SK-MEL-5 (cell line): ENCODE measurements at regions not wholly inside any gene's neighbourhood (a gene's known extent, or its start where the extent isn't known, plus 50 kb on each side); places are given as distances from the start of the nearest gene placed in this dataset.
"Not testable (repeated sequence)": the region's sequence is repeated elsewhere in the genome, so short reads cannot be mapped to it uniquely, and the experiment has no call there.

Source experiments
- DNase-seq: peaks from one replicate; pipeline ENCODE4 v3.0.0-alpha.2; 2016; ENCODE audit warnings: low read depth, low spot score
- in situ Hi-C: cut with HindIII; loops from 2 replicates; pipeline ENCODE4 v1.10.0; 2016; ENCODE audit warnings: low sequenced_read_pairs, high pct_unique_total_duplicates, low pct_unique_long_range_greater_than_20kb

GRCh38 chr2:89969190-89969589 lies 1277.7 kb downstream of the RPIA start:
- in situ Hi-C loops, DNase-seq: not testable (repeated sequence)

- DNase-seq, in situ Hi-C loops: not testable (repeated sequence)
Observed at GRCh38 chr2:89973849-89974248, 1282.4 kb downstream of the RPIA start.

DNA sequence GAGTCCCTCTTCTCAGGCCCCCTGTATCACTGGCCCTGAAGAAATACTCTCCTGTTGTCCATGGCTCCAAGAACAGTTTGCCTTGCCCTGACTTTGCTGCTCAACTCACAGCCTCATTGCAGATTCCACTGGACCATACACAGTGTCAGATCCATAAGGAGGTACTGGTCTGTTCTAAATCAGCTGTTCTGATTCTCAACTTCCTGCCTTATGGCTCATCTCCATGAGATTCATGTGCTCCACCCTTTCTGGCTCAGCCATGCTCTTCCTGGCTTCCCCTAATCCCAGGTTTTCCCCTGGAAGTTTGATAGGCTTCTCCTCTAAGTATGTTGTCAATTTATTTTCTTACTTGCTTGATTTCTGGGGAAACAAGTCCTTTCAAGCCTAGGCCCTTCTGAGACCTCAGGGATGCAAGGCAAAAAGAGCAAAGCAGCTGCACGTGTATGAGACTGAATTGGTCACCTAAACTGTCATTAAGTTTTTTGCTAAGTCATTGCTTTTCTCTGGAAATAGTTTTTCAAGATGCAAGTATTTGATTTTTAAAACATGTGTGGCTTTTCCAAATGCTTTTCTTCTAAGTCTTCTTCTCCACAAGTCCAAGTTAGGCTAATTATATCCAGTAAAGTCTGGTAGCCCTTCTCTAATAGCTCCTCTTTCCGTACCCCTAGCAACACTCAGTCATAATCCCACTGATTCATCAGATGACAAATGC lies 1288.5 kb downstream of the RPIA start:
- in situ Hi-C loops, DNase-seq: not testable (repeated sequence)

DNA sequence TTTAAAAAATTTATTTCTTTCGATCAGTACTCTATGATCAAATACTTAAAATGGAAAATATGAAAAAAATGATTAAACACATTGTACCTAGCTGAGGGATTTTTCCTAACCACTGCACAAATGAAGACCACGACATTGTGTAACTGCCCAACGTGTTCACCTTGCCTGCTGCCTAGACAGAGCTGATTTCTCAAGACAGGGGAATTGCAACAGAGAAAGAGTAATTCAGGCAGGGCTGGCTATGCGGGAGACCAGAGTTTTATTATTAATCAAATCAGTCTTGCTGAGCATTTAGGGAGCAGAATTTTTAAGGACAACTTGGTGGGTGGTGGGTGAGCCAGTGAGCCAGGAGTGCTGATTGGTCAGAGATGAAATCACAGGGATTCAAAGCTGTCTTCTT lies 1290.8 kb downstream of the RPIA start:
- not testable (repeated sequence) for DNase-seq

GRCh38 chr2:89985650-89986049 lies 1294.2 kb downstream of the RPIA start:
- DNase-seq, in situ Hi-C loops: not testable (repeated sequence)

More for the DNA sequence above, 1290.8 kb downstream of the RPIA start:
- in situ Hi-C loops = not testable (repeated sequence)

DNA sequence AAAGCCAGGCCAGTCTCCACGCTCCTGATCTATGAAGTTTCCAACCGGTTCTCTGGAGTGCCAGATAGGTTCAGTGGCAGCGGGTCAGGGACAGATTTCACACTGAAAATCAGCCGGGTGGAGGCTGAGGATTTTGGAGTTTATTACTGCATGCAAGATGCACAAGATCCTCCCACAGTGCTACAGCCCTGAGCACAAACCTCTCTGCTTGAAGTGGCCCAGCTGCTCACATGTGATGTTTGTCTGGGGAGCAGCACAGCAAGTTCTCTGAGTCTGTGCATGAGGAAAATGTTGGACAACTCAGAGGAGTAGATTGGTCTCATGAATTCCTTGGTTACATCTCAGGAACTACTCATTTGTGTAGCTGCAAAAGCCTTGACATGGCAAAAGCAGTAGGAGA lies 1295.1 kb downstream of the RPIA start:
- DNase-seq, in situ Hi-C loops: not testable (repeated sequence)

- in situ Hi-C loops, DNase-seq: not testable (repeated sequence)
Observed at GRCh38 chr2:89996779-89997178, 1305.3 kb downstream of the RPIA start.

DNA sequence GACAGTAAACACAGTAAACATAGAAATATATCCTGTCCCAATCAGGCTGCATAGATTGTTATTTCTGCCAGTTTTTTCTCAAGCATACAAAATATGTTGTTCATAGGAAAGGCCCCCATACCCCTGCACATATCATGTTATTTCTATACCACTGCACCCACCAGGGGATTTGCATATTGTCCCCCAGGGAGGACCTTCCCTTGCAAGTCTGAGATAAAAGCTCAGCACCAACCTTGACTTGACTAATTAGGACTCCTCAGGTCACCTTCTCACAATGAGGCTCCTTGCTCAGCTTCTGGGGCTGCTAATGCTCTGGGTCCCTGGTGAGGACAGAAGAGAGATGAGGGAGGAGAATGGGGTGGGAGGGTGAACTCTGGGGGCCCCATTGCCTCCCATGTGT lies 1313.1 kb downstream of the RPIA start:
- DNase-seq, in situ Hi-C loops: not testable (repeated sequence)

DNA sequence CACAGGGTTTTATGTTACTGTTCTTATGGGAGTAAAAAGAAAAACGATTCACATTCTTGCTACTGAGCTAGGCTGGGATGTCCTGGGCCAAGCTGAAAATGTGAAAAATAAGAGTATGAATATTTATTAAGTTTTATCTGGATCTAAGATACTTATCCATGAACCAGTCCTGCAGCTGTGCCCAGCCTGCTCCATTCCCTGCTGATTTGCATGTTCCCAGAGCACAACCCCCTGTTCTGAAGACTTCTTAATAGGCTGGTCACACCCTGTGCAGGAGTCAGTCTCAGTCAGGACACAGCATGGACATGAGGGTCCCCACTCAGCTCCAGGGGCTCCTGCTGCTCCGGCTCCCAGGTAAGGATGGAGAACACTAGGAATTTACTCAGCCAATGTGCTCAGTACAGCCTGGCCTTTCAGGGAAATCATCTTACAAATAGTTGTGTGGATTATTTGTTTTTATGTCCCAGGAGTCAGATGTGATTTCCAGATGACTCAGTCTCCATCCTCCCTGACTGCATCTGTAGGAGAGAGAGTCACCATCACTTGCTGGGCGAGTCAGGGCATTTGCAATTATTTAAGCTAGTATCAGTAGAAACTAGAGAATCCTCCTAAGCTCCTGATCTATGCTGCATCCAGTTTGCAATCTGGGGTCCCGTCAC lies 1319.1 kb downstream of the RPIA start:
- in situ Hi-C loops, DNase-seq: not testable (repeated sequence)

DNA sequence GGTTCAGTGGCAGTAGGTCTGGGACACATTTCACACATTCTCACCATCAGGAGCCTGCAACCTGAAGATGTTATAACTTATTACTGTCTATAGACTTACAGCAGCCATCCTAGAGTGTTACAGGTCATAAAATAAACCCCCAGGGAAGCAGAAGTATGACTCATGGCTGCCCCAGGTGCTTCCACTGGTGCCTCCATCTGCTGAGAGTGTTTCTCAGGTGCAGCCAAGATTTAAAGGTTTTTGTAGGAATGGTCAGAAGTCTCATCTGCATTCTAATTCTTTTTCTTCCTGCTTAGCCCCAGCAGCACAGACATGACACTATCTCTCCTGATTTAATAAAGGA lies 1319.6 kb downstream of the RPIA start:
- DNase-seq, in situ Hi-C loops: not testable (repeated sequence)

DNA sequence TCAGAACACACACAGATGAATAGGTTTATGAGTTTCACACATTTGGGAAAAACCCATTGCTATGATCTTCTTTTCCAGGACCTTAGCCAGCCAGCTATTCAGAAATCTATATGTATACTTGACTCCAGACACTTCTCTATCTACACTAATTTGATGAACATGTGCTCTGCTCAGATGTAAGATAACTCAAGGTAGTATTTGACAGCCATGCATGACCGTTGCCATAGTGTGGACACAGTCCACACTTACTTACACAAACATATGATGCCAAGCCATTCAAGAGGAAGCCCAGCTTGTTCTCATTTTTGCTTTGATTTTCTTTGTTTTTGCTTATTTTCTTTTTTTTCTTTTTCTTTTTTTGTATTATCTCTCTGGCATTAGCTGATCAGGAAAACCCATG lies 1328.4 kb downstream of the RPIA start:
- in situ Hi-C loops, DNase-seq: not testable (repeated sequence)

DNA sequence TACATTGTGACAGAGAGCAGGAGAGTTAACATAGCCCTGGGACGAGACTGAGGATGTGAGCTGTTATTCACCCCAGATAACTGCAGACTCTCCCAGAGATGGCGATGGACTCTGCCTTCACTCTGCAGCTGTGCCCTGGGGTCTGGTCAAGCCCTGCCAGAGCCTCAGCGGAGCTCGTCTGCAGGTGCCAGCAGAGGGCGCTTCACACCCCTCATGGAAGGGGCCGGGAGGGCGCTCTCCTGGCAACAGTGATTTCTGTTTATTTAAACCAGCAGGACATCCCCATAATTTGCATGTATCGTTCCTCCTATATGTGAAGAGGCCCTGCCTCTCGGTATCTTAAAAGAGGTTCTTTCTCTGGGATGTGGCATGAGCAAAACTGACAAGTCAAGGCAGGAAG lies 1329.8 kb downstream of the RPIA start:
- DNase-seq, in situ Hi-C loops: not testable (repeated sequence)

DNA sequence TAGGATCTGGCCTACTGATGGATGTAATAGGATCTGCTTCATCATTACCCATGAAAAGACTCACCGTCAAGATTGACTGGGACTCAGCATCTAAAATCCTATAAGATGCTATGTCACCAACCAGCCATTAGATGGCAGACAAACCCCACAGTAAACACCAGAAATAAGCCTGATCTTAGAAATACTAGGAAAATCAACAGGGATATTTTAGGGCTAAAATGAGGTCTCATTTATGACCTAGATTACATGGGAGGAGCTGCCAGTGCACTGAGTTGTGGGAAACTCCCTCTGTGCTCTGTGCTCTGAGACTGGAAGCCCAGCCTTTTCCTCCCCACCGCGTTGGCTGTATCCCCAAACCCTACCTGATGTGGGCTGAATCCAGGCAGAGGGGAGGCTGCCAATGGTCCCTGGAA lies 1335.8 kb downstream of the RPIA start:
- in situ Hi-C loops, DNase-seq: not testable (repeated sequence)

DNA sequence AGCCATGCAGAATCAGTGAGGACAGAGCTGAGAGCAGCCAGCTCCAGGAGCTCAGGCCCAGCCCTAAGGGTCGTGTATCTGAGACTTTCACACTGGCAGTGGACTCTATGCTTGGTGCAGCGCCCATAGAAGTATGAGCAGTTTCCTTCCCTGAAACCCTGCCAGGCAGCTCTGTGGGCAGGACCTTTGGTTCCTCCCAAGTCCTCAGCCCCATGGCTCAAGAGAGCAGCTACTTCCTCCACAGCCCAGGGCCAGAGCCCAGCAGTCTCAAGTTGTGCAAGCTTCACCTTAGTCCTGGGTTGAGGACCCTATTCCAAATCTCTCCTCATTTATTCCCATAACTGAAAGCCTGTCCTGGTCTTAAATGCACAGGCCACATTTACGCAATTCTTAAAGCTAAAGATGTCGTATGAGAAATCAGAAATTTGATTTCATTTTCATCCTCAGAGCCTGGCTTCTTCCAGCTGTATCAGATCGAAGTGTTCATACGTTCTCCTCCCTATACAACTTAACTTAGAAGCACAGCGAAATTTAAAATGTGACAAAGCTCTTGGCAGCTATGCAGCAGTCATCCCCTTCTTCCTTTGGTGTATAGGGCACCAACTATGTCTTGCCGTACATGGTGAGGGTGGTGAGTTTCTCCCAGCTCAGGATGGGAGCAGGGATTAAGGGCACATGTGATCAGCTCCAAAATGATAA lies 1337.1 kb downstream of the RPIA start:
- DNase-seq, in situ Hi-C loops: not testable (repeated sequence)

GRCh38 chr2:90029080-90029428 lies 1337.6 kb downstream of the RPIA start:
- in situ Hi-C loops, DNase-seq: not testable (repeated sequence)

GRCh38 chr2:90032269-90032668 lies 1340.8 kb downstream of the RPIA start:
- DNase-seq, in situ Hi-C loops: not testable (repeated sequence)

- in situ Hi-C loops, DNase-seq: not testable (repeated sequence)
Observed at GRCh38 chr2:90036335-90036734, 1344.9 kb downstream of the RPIA start.

- in situ Hi-C loops, DNase-seq: not testable (repeated sequence)
Observed at GRCh38 chr2:90039093-90039492, 1347.6 kb downstream of the RPIA start.
